Loucy (cell line): ENCODE measurements at regions not wholly inside any gene's neighbourhood (a gene's known extent, or its start where the extent isn't known, plus 50 kb on each side); places are given as distances from the start of the nearest gene placed in this dataset.

Experiments
- H2AFZ ChIP-seq: fragments of 200-600 bp; sonication (generic); 2 replicates; pipeline ENCODE4 v1.6.0; 2016; ENCODE audit warnings: antibody characterized with exemption, mild to moderate bottlenecking, low read length, moderate library complexity
- H3F3A ChIP-seq: fragments of 200-600 bp; 2 replicates; pipeline ENCODE4 v1.6.0; 2016; ENCODE audit warnings: antibody characterized with exemption, low read depth, mild to moderate bottlenecking
- H3K27me3 ChIP-seq: fragments of 200-600 bp; sonication (generic); 2 replicates; pipeline ENCODE4 v1.6.1; 2014; ENCODE audit warnings: low read length, mild to moderate bottlenecking; ENCODE audit not compliant: insufficient read depth, poor library complexity, severe bottlenecking
- H3K36me3 ChIP-seq: fragments of 200-600 bp; sonication (generic); 2 replicates; pipeline ENCODE4 v1.6.1; 2016; ENCODE audit warnings: low read length; ENCODE audit not compliant: insufficient read depth
- H3K4me1 ChIP-seq: fragments of 200-600 bp; sonication (generic); 2 replicates; pipeline ENCODE4 v1.5.1; 2014; ENCODE audit warnings: low read length, mild to moderate bottlenecking; ENCODE audit not compliant: insufficient read depth, poor library complexity, severe bottlenecking
- H3K4me2 ChIP-seq: fragments of 200-600 bp; sonication (generic); 2 replicates; pipeline ENCODE4 v1.6.0; 2014; ENCODE audit warnings: antibody characterized with exemption, low read length, low read depth, mild to moderate bottlenecking; ENCODE audit not compliant: poor library complexity, severe bottlenecking
- H3K4me3 ChIP-seq: fragments of 200-600 bp; sonication (generic); 2 replicates; pipeline ENCODE4 v1.5.1; 2014; ENCODE audit warnings: low read length, mild to moderate bottlenecking, mixed read lengths; ENCODE audit not compliant: poor library complexity, severe bottlenecking
- H3K79me2 ChIP-seq: fragments of 200-600 bp; sonication (generic); 2 replicates; pipeline ENCODE4 v1.6.1; 2014; ENCODE audit warnings: low read length; ENCODE audit not compliant: insufficient read depth
- H3K9ac ChIP-seq: fragments of 200-600 bp; sonication (generic); 2 replicates; pipeline ENCODE4 v1.6.0; 2014; ENCODE audit warnings: mild to moderate bottlenecking, low read depth, low read length, moderate library complexity; ENCODE audit not compliant: poor library complexity, severe bottlenecking
- H3K9me2 ChIP-seq: fragments of 200-600 bp; sonication (generic); replicated peaks from 2 replicates; pipeline ENCODE4 v1.6.1; 2016; ENCODE audit warnings: low read depth, low read length, mixed read lengths
- H3K9me3 ChIP-seq: fragments of 200-600 bp; sonication (generic); 2 replicates; pipeline ENCODE4 v1.6.1; 2014; ENCODE audit warnings: mild to moderate bottlenecking, antibody characterized with exemption, low read length, low read depth; ENCODE audit not compliant: insufficient read depth
- H4K20me1 ChIP-seq: fragments of 200-600 bp; sonication (generic); 2 replicates; pipeline ENCODE4 v1.6.0; 2014; ENCODE audit warnings: antibody characterized with exemption, low read length, mild to moderate bottlenecking; ENCODE audit not compliant: insufficient read depth, poor library complexity, severe bottlenecking
- EZH2phosphoT487 ChIP-seq: fragments of 200-600 bp; IDR thresholded peaks from 2 replicates; pipeline ENCODE4 v1.6.1; 2018; ENCODE audit warnings: antibody characterized with exemption, mild to moderate bottlenecking, moderate library complexity, borderline replicate concordance
- TF ChIP-seq, protein P1 (sequence below): fragments of 200-600 bp; sonication (generic); conservative IDR thresholded peaks from 2 replicates; pipeline ENCODE4 v1.5.1; 2014; ENCODE audit warnings: mild to moderate bottlenecking, antibody characterized with exemption, low read length

DNA sequence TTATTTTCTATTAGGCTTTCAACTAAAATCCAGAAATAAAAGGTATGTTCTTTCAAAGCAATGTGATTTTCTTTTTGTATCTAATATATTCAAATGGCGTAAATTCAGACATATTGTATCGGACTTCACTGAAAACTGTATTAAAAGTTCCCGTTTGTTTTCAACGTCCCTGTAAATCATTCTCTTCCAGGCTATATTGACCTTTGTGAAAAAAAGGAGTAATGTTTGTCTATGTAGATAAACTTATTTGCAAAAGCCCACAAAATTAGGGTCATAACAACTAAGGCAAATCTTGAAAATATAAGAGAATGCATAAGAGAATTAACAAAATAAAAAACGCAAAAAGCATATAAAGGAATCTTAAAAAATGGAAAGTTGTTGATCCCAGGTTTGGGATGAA is 1492.4 kb downstream of the AACS start:
- Histone ChIP-seq H3K79me2 (no peaks in the 10 kb centered on the region), H3K9me2 (no peaks in the 10 kb centered on the region)
- TF ChIP-seq EZH2phosphoT487: no peak
- TF ChIP-seq, protein P1, sequence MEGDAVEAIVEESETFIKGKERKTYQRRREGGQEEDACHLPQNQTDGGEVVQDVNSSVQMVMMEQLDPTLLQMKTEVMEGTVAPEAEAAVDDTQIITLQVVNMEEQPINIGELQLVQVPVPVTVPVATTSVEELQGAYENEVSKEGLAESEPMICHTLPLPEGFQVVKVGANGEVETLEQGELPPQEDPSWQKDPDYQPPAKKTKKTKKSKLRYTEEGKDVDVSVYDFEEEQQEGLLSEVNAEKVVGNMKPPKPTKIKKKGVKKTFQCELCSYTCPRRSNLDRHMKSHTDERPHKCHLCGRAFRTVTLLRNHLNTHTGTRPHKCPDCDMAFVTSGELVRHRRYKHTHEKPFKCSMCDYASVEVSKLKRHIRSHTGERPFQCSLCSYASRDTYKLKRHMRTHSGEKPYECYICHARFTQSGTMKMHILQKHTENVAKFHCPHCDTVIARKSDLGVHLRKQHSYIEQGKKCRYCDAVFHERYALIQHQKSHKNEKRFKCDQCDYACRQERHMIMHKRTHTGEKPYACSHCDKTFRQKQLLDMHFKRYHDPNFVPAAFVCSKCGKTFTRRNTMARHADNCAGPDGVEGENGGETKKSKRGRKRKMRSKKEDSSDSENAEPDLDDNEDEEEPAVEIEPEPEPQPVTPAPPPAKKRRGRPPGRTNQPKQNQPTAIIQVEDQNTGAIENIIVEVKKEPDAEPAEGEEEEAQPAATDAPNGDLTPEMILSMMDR: no peak

DNA sequence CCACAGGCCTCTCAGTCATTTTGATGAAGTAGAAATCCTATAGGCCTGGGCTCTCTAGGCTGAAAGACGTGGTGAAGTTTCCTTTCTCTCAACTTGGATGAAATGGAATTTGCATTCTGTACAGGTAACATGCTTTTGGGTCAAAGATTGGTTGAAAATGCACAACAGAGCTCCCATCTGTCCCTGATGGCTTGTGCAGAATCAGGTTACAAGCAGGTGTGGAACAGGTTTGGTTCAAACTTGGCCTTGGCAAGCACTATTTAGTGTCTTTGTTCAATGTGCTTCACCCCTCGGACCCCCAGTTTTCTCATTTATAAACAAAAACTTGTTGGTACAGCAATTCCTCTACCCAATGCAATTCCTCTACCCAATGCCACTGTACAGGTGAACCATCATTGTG is 1493.0 kb downstream of the AACS start:
- Histone ChIP-seq H3K4me2 (no peak overlapping the region), H3K27me3 (no peaks in the 10 kb centered on the region), H3K4me3 (no peak overlapping the region), H3F3A (no peaks in the 10 kb centered on the region), H3K4me1 (no peaks in the 10 kb centered on the region), H3K9me2 (no peaks in the 10 kb centered on the region), H3K9ac (no peak overlapping the region), H2AFZ (no peak overlapping the region), H3K79me2 (no peaks in the 10 kb centered on the region), H3K36me3 (no peaks in the 10 kb centered on the region), H3K9me3 (0 out of 2 replicates have a peak, but pooled peaks cover 2% of the 10 kb centered on the region), H4K20me1 (no peaks in the 10 kb centered on the region)
- TF ChIP-seq, protein P1: no peak
- TF ChIP-seq EZH2phosphoT487: no peak

More for the DNA sequence above, 1492.4 kb downstream of the AACS start:
- Histone ChIP-seq H3K4me2 (no peak overlapping the region), H3F3A (no peaks in the 10 kb centered on the region), H4K20me1 (no peaks in the 10 kb centered on the region), H3K36me3 (no peaks in the 10 kb centered on the region), H3K9ac (no peak overlapping the region), H3K27me3 (no peaks in the 10 kb centered on the region), H2AFZ (no peak overlapping the region), H3K4me1 (no peaks in the 10 kb centered on the region), H3K9me3 (0 out of 2 replicates have a peak, but pooled peaks cover 2% of the 10 kb centered on the region), H3K4me3 (no peak overlapping the region)

GRCh38 chr12:126558810-126559209 is 1493.6 kb downstream of the AACS start:
- no peaks in the 10 kb centered on the region for H3K27me3 ChIP-seq
- TF ChIP-seq, protein P1: no peak
- no peak for TF ChIP-seq EZH2phosphoT487
- no peaks in the 10 kb centered on the region for H3K9me2 ChIP-seq
- no peaks in the 10 kb centered on the region for H3K79me2 ChIP-seq
- H3K4me3 ChIP-seq: no peak overlapping the region
- no peak overlapping the region for H2AFZ ChIP-seq
- no peaks in the 10 kb centered on the region for H3F3A ChIP-seq
- 0 out of 2 replicates have a peak, but pooled peaks cover 2% of the 10 kb centered on the region for H3K9me3 ChIP-seq
- H3K36me3 ChIP-seq: no peaks in the 10 kb centered on the region
- no peak overlapping the region for H3K9ac ChIP-seq
- no peak overlapping the region for H3K4me2 ChIP-seq
- no peaks in the 10 kb centered on the region for H3K4me1 ChIP-seq
- no peaks in the 10 kb centered on the region for H4K20me1 ChIP-seq
